HL-60 (cell line): ENCODE measurements at regions not wholly inside any gene's neighbourhood (a gene's known extent, or its start where the extent isn't known, plus 50 kb on each side); places are given as distances from the start of the nearest gene placed in this dataset.

Source experiments
- DNase-seq, 2 experiments: peaks; one replicate each; pipeline ENCODE4 v3.0.0-alpha.2; 2010 to 2020; ENCODE audit warnings: low read depth in 1 of 2, low spot score in 1 of 2
- H3K27ac ChIP-seq: fragments of 250-450 bp; sonication (Bioruptor Pico); replicated peaks from 2 replicates; pipeline ENCODE4 v1.5.1; 2020; ENCODE audit warnings: mild to moderate bottlenecking, moderate library complexity
- H3K27me3 ChIP-seq: fragments of 250-450 bp; sonication (Bioruptor Pico); 2 replicates; pipeline ENCODE4 v1.5.1; 2021; ENCODE audit warnings: mild to moderate bottlenecking, moderate library complexity; ENCODE audit not compliant: insufficient read depth, poor library complexity, severe bottlenecking
- H3K4me3 ChIP-seq: replicated peaks from 2 replicates; pipeline ENCODE4 v1.5.1; 2011; ENCODE audit warnings: mild to moderate bottlenecking, control low read depth, low read length; ENCODE audit not compliant: insufficient read depth
- CTCF ChIP-seq: IDR thresholded peaks from one replicate; pipeline ENCODE4 v1.5.1; 2011; ENCODE audit warnings: low read length, control low read depth, inconsistent platforms; ENCODE audit not compliant: insufficient read depth
- GABPA ChIP-seq: IDR thresholded peaks from 2 replicates; pipeline ENCODE4 v1.6.1; 2012; ENCODE audit warnings: low read depth
- POLR2AphosphoS5 ChIP-seq: IDR thresholded peaks from 2 replicates; pipeline ENCODE4 v1.6.1; 2012; ENCODE audit warnings: low read depth
- REST ChIP-seq: IDR thresholded peaks from 2 replicates; pipeline ENCODE4 v1.6.1; 2012; ENCODE audit warnings: low read depth; ENCODE audit not compliant: insufficient replicate concordance
- SPI1 ChIP-seq: IDR thresholded peaks from 2 replicates; pipeline ENCODE4 v1.6.1; 2012; ENCODE audit warnings: low read depth, mild to moderate bottlenecking, borderline replicate concordance

GRCh38 chr5:174984863-174985262 is 260.5 kb downstream of the MSX2 start:
- Histone ChIP-seq H3K27me3 (no peaks in the 10 kb centered on the region), H3K27ac (no peak overlapping the region), H3K4me3 (no peak overlapping the region)
- no peak for TF ChIP-seq CTCF
- no peak for DNase-seq

GRCh38 chr5:174982485-174982884 is 258.1 kb downstream of the MSX2 start:
- TF ChIP-seq CTCF (no peak), POLR2AphosphoS5 (no peak), REST (no peak), GABPA (no peak), SPI1 (no peak)
- Histone ChIP-seq H3K4me3 (no peak overlapping the region), H3K27me3 (peaks cover 1% of the 10 kb centered on the region), H3K27ac (no peak overlapping the region)
- no peak for DNase-seq

- H3K4me3 ChIP-seq: no peak overlapping the region
- no peak for DNase-seq
- no peak for TF ChIP-seq CTCF
- H3K27me3 ChIP-seq: peaks cover 3% of the 10 kb centered on the region
- H3K27ac ChIP-seq: no peak overlapping the region
These were observed 257.0 kb downstream of the MSX2 start for GRCh38 chr5:174981416-174981815.

GRCh38 chr5:174980952-174981351 is 256.6 kb downstream of the MSX2 start:
- no peak overlapping the region for H3K27ac ChIP-seq
- peaks cover 3% of the 10 kb centered on the region for H3K27me3 ChIP-seq
- no peak overlapping the region for H3K4me3 ChIP-seq
- TF ChIP-seq GABPA (no peak), REST (no peak), SPI1 (no peak), POLR2AphosphoS5 (no peak), CTCF (no peak)
- no peak for DNase-seq
